ENCODE measurements at regions not wholly inside any gene's neighbourhood (a gene's known extent, or its start where the extent isn't known, plus 50 kb on each side); places are given as distances from the start of the nearest gene placed in this dataset.

DNA sequence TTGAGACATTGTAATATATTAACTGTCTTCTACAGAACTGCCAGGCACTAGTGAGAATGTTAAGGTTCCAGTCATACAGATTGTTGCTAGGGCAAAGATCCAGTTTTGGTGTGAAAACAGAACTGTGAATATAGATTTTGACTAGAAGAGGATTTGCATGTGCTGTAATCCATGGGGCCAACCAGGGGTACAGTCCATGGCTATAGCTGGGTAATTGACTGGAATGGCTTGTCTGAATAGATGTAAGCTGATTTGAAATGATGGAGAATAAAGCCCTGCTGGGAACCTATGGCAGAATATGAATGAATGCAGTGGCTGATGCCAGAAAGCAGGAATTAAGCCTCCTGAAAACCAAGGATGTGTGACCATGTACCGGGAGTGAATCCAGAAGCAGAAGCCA lies 748.5 kb upstream of the CDH10 start:
- H3K23ac ChIP-seq (ENCODE audit: insufficient read length) = no peak overlapping the region
- WGBS, 2 experiments (ENCODE audit: extremely low coverage in 1 of 2, insufficient coverage in 1 of 2, insufficient read length in 1 of 2, insufficient replicate concordance in 2 of 2, low coverage in 1 of 2, low lambda C conversion rate in 2 of 2, missing lambda C conversion rate in 1 of 2) = 79% methylated on average over 1 of the region's 1 CpG; no CpG with 5 or more reads in 1 of the 2 experiments
- H2BK15ac ChIP-seq (ENCODE audit: low read length) = no peak overlapping the region
- H3K27me3 ChIP-seq (replicated peaks in 1 of 4; ENCODE audit: control insufficient read depth in 3 of 4, extremely low read depth in 1 of 4, insufficient read depth in 3 of 4, low read length in 3 of 4) = peaks cover 0 to 2% (median 0%) of the 10 kb centered on the region in 4 experiments; a peak in 1 of 7 replicates
- H2BK120ac ChIP-seq (replicated peaks; ENCODE audit: low read depth, low read length) = no peak overlapping the region
- no peak overlapping the region for H2BK12ac ChIP-seq (ENCODE audit: low read depth, low read length)
- no peak overlapping the region for H2BK5ac ChIP-seq (ENCODE audit: low read depth, low read length)
- no peak overlapping the region for H2AFZ ChIP-seq (ENCODE audit: low read length)
- 0 out of 4 replicates have a peak, but pooled peaks cover 0 to 3% of the 10 kb centered on the region in 2 experiments for H3K9me3 ChIP-seq (ENCODE audit: insufficient read depth in 2 of 2, low read depth in 1 of 2, low read length in 1 of 2)
- H3K36me3 ChIP-seq (ENCODE audit: control insufficient read depth in 2 of 4, insufficient read depth in 4 of 4, low read length in 3 of 4) = no peaks in the 10 kb centered on the region
- no peak overlapping the region for H3K4ac ChIP-seq (replicated peaks; ENCODE audit: insufficient read length, low read depth, low read length)
- no peak overlapping the region for H2BK20ac ChIP-seq (ENCODE audit: low read length)
- no peak overlapping the region for H2AK5ac ChIP-seq (ENCODE audit: low read depth, low read length)
- no peak overlapping the region for H4K5ac ChIP-seq (ENCODE audit: insufficient read length, low read depth, low read length)
- H3K23me2 ChIP-seq (ENCODE audit: low read depth, low read length) = no peaks in the 10 kb centered on the region
- no peaks in the 10 kb centered on the region for H3K4me1 ChIP-seq (replicated peaks in 1 of 4; ENCODE audit: control insufficient read depth in 3 of 4, insufficient read depth in 4 of 4, low read length in 3 of 4)
- no peak overlapping the region for H4K8ac ChIP-seq (ENCODE audit: extremely low read depth, insufficient read depth, low read length)
- peak overlapping the region in 1 of 4 experiments; percentile 34; a peak in 1 of 7 replicates for H3K9ac ChIP-seq (replicated peaks in 1 of 4; ENCODE audit: extremely low read depth in 1 of 4, low read depth in 3 of 4, low read length in 3 of 4)
- no peak overlapping the region for H3K4me3 ChIP-seq (ENCODE audit: extremely low read depth in 1 of 4, insufficient read depth in 2 of 4, low read depth in 3 of 4, low read length in 4 of 4)
- H3K79me2 ChIP-seq (ENCODE audit: control insufficient read depth in 1 of 2, insufficient read depth in 2 of 2, low read length in 2 of 2) = no peaks in the 10 kb centered on the region
- H4K91ac ChIP-seq (replicated peaks; ENCODE audit: insufficient read length, low read length) = no peak overlapping the region
- POLR2A ChIA-PET (ENCODE audit: partially characterized antibody) = interaction anchor here (0.8 to 1.4 kb wide), 2 partner anchors 19 to 22 kb away, joined by 3 to 4 read pairs; no protein-coding TSS in a partner anchor
- CTCF ChIA-PET (ENCODE audit: partially characterized antibody) = no interaction called here
- no peak overlapping the region for H3K18ac ChIP-seq (ENCODE audit: extremely low read depth, low read length)
- no peaks in the 10 kb centered on the region for H3K79me1 ChIP-seq (ENCODE audit: low read depth, low read length)
- H4K20me1 ChIP-seq (replicated peaks in 1 of 2; ENCODE audit: control insufficient read depth in 1 of 2, insufficient read depth in 2 of 2, low read length in 2 of 2) = no peaks in the 10 kb centered on the region
- no peak overlapping the region for H3K4me2 ChIP-seq (ENCODE audit: insufficient read depth in 1 of 2, low read depth in 2 of 2, low read length in 2 of 2)
- H3K27ac ChIP-seq (ENCODE audit: low read depth, low read length) = no peak overlapping the region
- FAIRE-seq = no peak
- no peak overlapping the region for H3K56ac ChIP-seq (replicated peaks; ENCODE audit: insufficient read length, low read depth, low read length)
- no peak for DNase-seq (ENCODE audit: low read depth in 1 of 2, low spot score in 2 of 2)
- no peak overlapping the region for H3K14ac ChIP-seq (ENCODE audit: insufficient read length)
- TF ChIP-seq BCL11A (IDR thresholded peaks at IDR 0.05; ENCODE audit: low read depth in 2 of 2, low read length in 2 of 2) = no peak
- no peak for TF ChIP-seq PHF8 (conservative IDR thresholded peaks at IDR 0.05; ENCODE audit: low read depth, low read length)
- TF ChIP-seq HDAC2 (IDR thresholded peaks at IDR 0.05; ENCODE audit: borderline replicate concordance in 1 of 2, low read depth in 2 of 2, low read length in 2 of 2) = no peak
- TF ChIP-seq RXRA (IDR thresholded peaks at IDR 0.05; ENCODE audit: insufficient read depth, low read depth, low read length) = no peak
- TF ChIP-seq POLR2AphosphoS5 (IDR thresholded peaks at IDR 0.05; ENCODE audit: low read depth, low read length) = no peak
- TF ChIP-seq SIRT6 (IDR thresholded peaks at IDR 0.05; ENCODE audit: low read length) = no peak
- TF ChIP-seq EGR1 (IDR thresholded peaks at IDR 0.05; ENCODE audit: borderline replicate concordance, low read depth, low read length) = no peak
- TF ChIP-seq SP1 (IDR thresholded peaks at IDR 0.05; ENCODE audit: low read depth, low read length) = no peak
- no peak for TF ChIP-seq CTCF (IDR thresholded peaks at IDR 0.05; ENCODE audit: control extremely low read depth in 1 of 3, insufficient read depth in 1 of 3, low read depth in 1 of 3, low read length in 3 of 3)
- TF ChIP-seq JUN (IDR thresholded peaks at IDR 0.05; ENCODE audit: low read depth, low read length) = no peak
- TF ChIP-seq CBX5 (IDR thresholded peaks at IDR 0.05; ENCODE audit: low read depth, low read length) = no peak
- no peak for TF ChIP-seq ZNF274 (IDR thresholded peaks at IDR 0.05; ENCODE audit: borderline replicate concordance, extremely low read depth, low read length)
- no peak for TF ChIP-seq ASH2L (IDR thresholded peaks at IDR 0.05; ENCODE audit: low read length)

All from H1 (cell line).